Testis (tissue), 2 donors: ENCODE measurements at regions not wholly inside any gene's neighbourhood (a gene's known extent, or its start where the extent isn't known, plus 50 kb on each side); places are given as distances from the start of the nearest gene placed in this dataset.

ENCODE experiments used
- DNase-seq: peaks from one replicate; pipeline ENCODE4 v3.0.0-alpha.2; 2019
- H3K27ac ChIP-seq, 2 donors: fragments of 200-600 bp; sonication (generic); one replicate each; pipeline ENCODE4 v1.5.1; 2019
- H3K27me3 ChIP-seq: fragments of 200-600 bp; sonication (generic); one replicate; pipeline ENCODE4 v1.5.1; 2019
- H3K36me3 ChIP-seq: fragments of 200-600 bp; sonication (generic); one replicate; pipeline ENCODE4 v1.5.1; 2017; ENCODE audit warnings: low read depth; ENCODE audit errors: missing control alignments
- H3K4me1 ChIP-seq: fragments of 200-600 bp; sonication (generic); one replicate; pipeline ENCODE4 v1.5.1; 2019
- H3K4me3 ChIP-seq, 2 donors: fragments of 200-600 bp; sonication (generic); one replicate each; pipeline ENCODE4 v1.5.1; 2017 to 2019
- H3K9me3 ChIP-seq: fragments of 200-600 bp; sonication (generic); one replicate; pipeline ENCODE4 v1.5.1; 2017
- CTCF ChIP-seq, 3 experiments: fragments of 450-650 bp in 2 of 3; fragments of 200-600 bp in 1 of 3; sonication (generic) in 1 of 3; IDR thresholded peaks; one replicate each; pipeline ENCODE4 v1.5.1; 2016 to 2019; ENCODE audit warnings: antibody characterized with exemption in 3 of 3, mild to moderate bottlenecking in 2 of 3, moderate library complexity in 1 of 3
- POLR2A ChIP-seq: fragments of 450-650 bp; IDR thresholded peaks from one replicate; pipeline ENCODE4 v1.6.1; 2017; ENCODE audit warnings: antibody characterized with exemption, mild to moderate bottlenecking, moderate library complexity
- WGBS, 2 donors: methylation state at CpG; one replicate each; pipeline ENCODE4 v1.1.5; 2018; 5-methylcytosine and 5-hydroxymethylcytosine counted together
- intact Hi-C: fragments of 100-400 bp; cut with DNase I; formaldehyde crosslinking; loops from one replicate; pipeline ENCODE4 v1.15.1; 2023; ENCODE audit warnings: low total_unique reads

DNA sequence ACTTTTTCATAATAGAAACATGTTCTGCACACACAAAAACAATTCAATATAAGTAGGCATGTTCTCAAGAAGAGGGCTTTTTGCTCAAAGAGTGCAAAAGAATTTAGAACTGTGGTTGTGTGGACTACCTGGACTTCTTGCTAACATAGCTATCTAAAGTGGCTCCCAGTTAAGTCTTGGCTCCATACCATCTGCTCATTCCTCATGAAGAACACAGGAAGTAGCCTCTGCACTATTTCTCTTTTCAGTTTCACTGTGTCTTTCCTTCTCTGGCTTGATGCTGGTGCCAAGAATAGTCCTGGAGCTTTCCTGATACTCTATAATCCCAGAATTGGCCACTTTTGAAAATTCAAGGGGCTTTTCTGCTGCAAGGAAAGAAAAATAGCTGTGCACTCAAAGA, 127.4 kb downstream of the CCER1 start:
- no peak for DNase-seq
- TF ChIP-seq POLR2A (no peak), CTCF (IDR thresholded peaks at IDR 0.05) (no peak)
- H3K27me3 ChIP-seq: no peaks in the 10 kb centered on the region
- H3K4me1 ChIP-seq: no peaks in the 10 kb centered on the region
- no peak overlapping the region for H3K4me3 ChIP-seq
- H3K36me3 ChIP-seq: no peaks in the 10 kb centered on the region
- no peak overlapping the region for H3K27ac ChIP-seq
- H3K9me3 ChIP-seq: no peaks in the 10 kb centered on the region
- intact Hi-C loops: no loop called here

DNA sequence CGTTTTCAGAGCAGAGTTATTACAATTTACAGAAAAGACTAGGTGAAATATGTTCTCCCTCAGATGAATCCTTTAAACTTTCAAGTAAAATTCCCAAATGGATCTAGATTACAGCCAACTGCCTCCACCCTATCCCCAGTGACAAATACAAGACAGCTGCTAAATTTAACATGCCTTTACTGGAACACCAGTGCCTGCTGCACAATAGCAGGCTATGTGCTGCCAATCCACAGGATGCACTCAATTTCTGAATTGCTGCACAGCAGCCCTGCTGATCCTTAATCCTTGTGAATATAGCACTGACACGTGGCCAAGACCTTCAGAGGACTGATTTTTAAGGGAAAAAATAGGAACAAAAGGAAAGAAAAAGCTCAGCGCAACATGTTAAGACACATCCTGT, 128.9 kb downstream of the CCER1 start:
- TF ChIP-seq POLR2A: no peak
- Histone ChIP-seq H3K27ac (no peak overlapping the region), H3K27me3 (no peaks in the 10 kb centered on the region), H3K9me3 (no peaks in the 10 kb centered on the region), H3K36me3 (no peaks in the 10 kb centered on the region), H3K4me1 (no peaks in the 10 kb centered on the region), H3K4me3 (no peak overlapping the region)
- 72 to 74% methylated on average over 3 of the region's 3 CpGs for WGBS, 2 donors
- no peak for DNase-seq
- intact Hi-C loops: no loop called here

DNA sequence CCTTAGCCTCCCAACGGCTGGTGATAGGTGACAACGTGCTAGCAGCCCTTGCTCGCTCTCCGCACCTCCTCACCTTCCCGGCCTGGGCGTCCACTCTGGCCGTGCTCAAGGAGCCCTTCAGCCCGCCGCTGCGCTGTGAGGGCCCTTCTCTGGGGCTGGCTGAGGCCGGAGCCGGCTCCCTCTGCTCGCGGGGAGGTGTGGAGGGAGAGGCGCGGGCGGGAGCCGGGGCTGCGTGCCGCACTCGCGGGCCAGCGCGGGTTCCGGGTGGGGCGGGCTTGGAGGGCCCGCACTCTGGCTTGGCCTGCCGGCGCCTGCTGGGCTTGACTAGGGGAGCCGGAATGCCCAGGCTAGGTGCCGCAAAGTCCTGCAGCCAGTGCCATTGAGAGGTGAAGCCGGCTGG, 131.1 kb downstream of the CCER1 start:
- Histone ChIP-seq H3K36me3 (no peaks in the 10 kb centered on the region), H3K27me3 (no peaks in the 10 kb centered on the region), H3K27ac (no peak overlapping the region), H3K4me1 (no peaks in the 10 kb centered on the region), H3K9me3 (no peaks in the 10 kb centered on the region), H3K4me3 (peak overlapping the region; percentile 16 to 47)
- intact Hi-C loops: no loop called here
- peak; percentile 34 for DNase-seq
- TF ChIP-seq CTCF (IDR thresholded peaks at IDR 0.05) (no peak), POLR2A (no peak)
- 72 to 73% methylated on average over 12 to 31 of the region's 32 CpGs for whole genome bisulfite sequencing, 2 donors

- H3K27ac ChIP-seq: no peak overlapping the region
- intact Hi-C loops: no loop called here
- H3K4me3 ChIP-seq: no peak overlapping the region
- no peaks in the 10 kb centered on the region for H3K27me3 ChIP-seq
- no peak for TF ChIP-seq POLR2A
- no peak for TF ChIP-seq CTCF (IDR thresholded peaks at IDR 0.05)
- DNase-seq: no peak
- no peaks in the 10 kb centered on the region for H3K9me3 ChIP-seq
- H3K36me3 ChIP-seq: no peaks in the 10 kb centered on the region
- H3K4me1 ChIP-seq: no peaks in the 10 kb centered on the region
Observed at GRCh38 chr12:90819709-90820108, 135.3 kb downstream of the CCER1 start.

DNA sequence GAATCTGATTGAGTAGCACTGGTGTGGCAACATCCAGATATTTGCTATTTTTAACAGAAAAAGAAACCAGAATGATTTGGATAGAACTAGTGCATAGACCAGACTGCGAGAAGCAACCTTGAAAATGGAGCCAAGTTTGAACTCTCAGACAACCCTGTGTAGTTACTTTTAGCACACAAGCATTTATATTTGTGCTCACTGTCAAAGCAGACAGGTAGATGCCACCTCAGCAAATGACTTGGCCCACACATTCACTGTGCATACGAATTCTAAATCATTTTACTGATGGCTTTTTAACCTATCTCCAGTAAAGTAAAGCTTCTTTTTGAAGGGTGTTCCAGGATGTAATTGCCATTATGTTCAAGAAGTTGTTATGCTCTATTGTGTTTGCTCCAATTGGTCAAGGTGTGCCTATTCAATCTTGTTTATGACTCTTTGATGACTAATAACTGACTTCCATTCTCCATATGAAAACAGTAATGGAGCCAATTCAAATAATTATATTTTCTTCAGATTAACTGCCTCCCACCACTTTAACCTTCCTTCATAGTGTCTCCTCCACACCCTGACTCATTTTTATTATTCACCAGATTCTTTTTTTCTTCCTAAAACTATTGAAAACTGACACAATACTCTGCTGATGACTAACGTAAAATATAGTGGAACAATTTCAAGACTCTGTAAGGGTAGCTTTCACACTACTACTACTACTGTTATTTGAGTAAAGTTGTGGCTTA, 138.5 kb downstream of the CCER1 start:
- Histone ChIP-seq H3K27me3 (no peaks in the 10 kb centered on the region), H3K4me1 (no peaks in the 10 kb centered on the region), H3K36me3 (no peaks in the 10 kb centered on the region), H3K27ac (no peak overlapping the region), H3K4me3 (no peak overlapping the region), H3K9me3 (no peaks in the 10 kb centered on the region)
- DNase-seq: no peak
- intact Hi-C loops: no loop called here
- TF ChIP-seq CTCF (IDR thresholded peaks at IDR 0.05) (no peak), POLR2A (no peak)
- 63 to 72% methylated on average over 3 of the region's 3 CpGs for WGBS, 2 donors
